NCI-H2029 treated with DMSO at 0.1 percent for 48 hours (cell line): ENCODE measurements at regions not wholly inside any gene's neighbourhood (a gene's known extent, or its start where the extent isn't known, plus 50 kb on each side); places are given as distances from the start of the nearest gene placed in this dataset.
"Not testable (repeated sequence)": the region's sequence is repeated elsewhere in the genome, so short reads cannot be mapped to it uniquely, and the experiment has no call there.

Experiments
- DNase-seq: peaks from one replicate; lab custom pipeline; 2025; lab: John Stamatoyannopoulos, UW

DNA sequence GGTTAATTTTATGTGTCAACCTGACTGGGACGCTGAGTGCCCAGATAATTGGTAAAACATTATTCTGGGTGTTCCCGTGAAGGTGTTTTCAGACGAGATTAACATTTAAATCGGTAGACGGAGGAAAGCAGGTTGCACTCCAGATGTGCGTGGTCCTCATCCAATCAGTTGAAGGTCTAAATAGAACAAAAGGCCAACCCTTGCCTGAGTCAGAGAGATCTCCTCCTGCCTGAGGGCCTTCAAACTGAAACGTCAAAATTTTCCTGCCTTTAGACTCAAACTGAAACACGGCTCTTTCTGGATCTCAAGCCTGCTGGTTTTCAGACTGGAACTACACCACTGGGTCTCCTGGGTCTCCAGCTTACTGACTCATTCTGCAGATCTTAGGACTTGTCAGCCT is 70.9 kb downstream of the NPIPA5 start:
- not testable (repeated sequence) for DNase-seq

- not testable (repeated sequence) for DNase-seq
Measured at GRCh38 chr16:15305889-15306288, 72.2 kb downstream of the NPIPA5 start.

GRCh38 chr16:15303667-15304324 is 74.3 kb downstream of the NPIPA5 start:
- DNase-seq, result not testable (repeated sequence)

- DNase-seq, result not testable (repeated sequence)
Measured at GRCh38 chr16:15297104-15297503, 81.0 kb downstream of the NPIPA5 start.

- DNase-seq, result not testable (repeated sequence)
Measured at GRCh38 chr16:15274796-15275195, 103.3 kb downstream of the NPIPA5 start.

- DNase-seq, result not testable (repeated sequence)
Measured at GRCh38 chr16:15273964-15274363, 104.1 kb downstream of the NPIPA5 start.

- not testable (repeated sequence) for DNase-seq
Measured at GRCh38 chr16:15266941-15267340, 111.2 kb downstream of the NPIPA5 start.

- not testable (repeated sequence) for DNase-seq
Measured at GRCh38 chr16:15262212-15262611, 115.9 kb downstream of the NPIPA5 start.

- DNase-seq, result not testable (repeated sequence)
Measured at GRCh38 chr16:15247971-15248370, 130.1 kb downstream of the NPIPA5 start.

DNA sequence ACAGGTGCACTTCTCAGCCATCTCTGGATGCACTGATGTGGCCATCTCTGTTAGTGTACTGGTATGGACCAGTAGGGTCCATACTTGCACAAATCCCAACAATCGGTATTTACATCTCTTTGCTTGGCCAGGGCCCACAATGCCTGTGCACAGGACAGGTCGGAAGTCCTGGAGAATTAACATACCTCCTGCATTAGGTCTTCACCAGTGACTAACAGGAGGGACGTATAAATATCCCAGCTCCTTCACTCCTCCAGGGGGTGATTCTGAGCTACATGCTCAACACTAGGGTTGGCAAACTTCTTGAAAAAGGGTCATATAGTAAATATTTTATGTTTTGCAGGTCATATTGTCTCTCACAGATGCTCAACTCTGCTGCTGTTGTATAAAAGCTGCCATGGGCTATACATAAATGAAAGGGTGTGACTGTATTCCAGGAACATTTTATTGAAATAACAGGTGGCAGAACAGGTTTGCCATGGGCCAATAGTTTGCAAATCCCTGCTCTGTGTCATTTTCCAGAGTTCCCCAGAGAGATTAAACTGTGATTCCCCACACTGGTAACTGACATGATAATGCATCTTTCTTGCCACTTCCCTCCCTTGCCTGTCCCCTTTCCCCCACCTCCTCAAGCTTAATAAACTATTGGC is 141.3 kb downstream of the NPIPA5 start:
- not testable (repeated sequence) for DNase-seq

DNA sequence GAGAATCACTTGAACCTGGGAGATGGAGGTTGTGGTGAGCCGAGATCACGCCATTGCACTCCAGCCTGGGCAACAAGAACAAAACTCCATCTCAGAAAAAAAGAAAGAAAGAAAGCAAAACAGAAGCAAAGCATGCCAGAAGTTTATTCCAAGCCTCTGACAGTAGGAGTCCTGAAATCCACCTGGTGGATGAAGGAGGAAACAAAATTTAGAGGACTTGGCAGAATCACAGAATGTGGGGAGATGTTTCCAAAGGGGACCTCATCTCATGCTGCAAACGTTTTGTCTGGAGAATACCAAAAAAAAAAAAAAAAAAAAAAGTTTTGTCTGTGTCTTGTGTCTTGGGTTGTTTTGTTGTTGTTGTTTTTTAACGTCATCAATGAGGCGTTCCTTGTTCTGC is 141.1 kb upstream of the RRN3 start:
- DNase-seq, result not testable (repeated sequence)

- not testable (repeated sequence) for DNase-seq
Measured at GRCh38 chr16:15234702-15235101, 140.6 kb upstream of the RRN3 start.

DNA sequence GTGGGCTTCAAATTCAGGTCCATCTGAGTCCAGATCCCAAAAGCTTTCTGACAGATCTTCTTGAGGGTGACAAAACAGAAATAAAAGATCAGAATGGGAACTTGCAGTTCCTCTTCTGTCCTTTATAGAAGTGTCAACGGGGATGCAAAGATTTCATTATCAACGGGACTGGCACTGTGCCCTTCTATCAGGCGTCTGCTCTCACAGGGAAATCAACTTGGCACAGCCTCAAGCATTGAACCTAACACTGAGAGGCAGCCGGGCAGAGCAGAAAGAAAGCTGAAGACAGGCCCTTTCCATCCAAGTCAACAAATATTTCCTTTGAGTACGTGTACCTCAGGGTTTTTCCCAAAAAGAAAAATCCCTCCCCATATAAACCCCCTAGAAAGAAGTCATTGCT is 136.4 kb upstream of the RRN3 start:
- DNase-seq, result not testable (repeated sequence)

- not testable (repeated sequence) for DNase-seq
Measured at GRCh38 chr16:15229661-15230060, 135.6 kb upstream of the RRN3 start.

- DNase-seq, result not testable (repeated sequence)
Measured at GRCh38 chr16:15224651-15225050, 130.6 kb upstream of the RRN3 start.

DNA sequence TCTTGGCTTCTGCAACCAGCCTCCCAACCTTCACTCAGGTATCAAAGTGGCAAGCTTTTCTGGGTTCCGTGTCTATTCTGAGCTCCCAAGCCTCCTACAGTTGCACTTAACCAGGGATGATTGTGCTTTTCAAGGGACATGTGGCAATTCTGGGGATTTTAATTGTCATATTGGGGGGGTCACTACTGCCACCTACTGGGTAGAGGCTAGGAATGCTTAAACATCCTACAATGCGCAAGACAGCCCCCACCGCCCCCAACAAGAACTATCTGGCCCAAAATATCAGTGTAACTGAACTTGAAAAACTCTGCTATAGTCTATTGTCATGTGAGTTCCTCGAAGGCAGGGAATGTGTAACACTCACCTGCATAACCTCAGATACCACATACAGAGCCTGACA is 129.3 kb upstream of the RRN3 start:
- not testable (repeated sequence) for DNase-seq

- DNase-seq, result peak; percentile 0
Measured at GRCh38 chr16:15219679-15220615, 125.9 kb upstream of the RRN3 start.

DNA sequence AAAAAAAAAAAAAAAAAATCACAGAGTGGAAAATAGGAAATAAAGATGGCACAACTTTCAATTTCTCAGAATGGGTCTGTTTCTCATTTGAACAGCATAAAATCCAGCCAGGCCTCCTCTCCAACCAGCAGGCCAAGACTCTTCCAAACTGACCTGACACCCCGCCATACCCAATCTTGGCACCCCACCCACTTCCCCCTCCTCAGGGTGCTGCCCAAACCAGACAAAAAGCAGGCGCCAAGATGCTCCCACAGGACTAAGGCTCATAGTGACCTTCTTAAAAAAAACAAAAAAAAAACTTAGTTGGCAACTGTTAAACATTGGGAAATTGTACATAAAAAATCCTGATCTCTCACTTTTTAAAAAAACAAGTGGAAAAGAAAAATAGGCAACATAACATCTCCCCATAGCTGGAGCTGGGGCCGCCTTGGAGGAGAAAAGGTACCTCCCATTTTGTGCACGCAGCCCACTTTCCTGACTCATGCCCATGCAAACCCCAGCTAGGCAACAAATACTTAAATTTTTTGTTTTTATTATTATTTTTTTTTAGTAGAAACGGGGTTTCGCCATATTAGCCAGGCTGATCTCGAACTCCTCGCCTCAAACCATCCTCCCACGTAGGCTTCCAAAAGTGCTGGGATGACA is 124.9 kb upstream of the RRN3 start:
- not testable (repeated sequence) for DNase-seq

DNA sequence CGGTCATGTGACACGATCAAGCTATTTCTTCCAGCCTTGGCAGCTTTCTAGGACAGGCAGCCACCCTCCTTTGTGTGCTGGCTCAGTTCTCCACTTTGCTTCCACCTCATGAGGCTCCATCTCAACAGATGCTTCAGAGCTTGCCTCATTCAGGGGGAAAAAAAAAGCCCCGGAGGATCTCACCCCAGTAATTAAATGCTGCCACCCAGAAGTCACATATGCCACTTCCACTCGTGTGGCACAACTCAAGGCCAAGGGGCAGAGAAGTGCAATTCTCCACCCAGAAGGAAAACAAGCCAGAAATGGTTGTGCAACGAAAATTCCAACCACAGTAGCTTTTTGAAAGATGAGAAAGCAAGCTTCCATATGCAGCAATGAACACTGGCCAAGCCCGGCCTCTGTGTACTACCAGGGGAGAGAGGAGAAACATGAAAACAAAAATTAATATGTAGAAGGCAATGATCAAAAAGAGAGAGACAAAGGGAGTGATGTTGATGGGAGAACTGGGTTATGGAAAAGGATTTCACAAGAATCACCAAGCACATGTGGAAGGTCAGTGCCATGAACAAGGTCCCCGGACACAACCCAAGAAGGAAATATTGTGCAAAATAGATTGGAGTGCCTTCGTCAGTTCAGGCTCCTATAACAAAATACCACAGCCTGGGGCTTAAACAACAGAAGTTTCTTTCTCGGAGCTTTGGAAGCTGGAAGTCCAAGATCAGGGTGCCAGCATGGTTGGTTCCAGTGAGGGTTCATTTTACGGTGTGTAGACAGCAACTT is 113.3 kb upstream of the RRN3 start:
- DNase-seq, result not testable (repeated sequence)

- DNase-seq, result not testable (repeated sequence)
Measured at GRCh38 chr16:15206439-15206838, 112.4 kb upstream of the RRN3 start.

GRCh38 chr16:15205939-15206338 is 111.9 kb upstream of the RRN3 start:
- DNase-seq, result not testable (repeated sequence)
